SK-N-SH (cell line): ENCODE measurements at regions not wholly inside any gene's neighbourhood (a gene's known extent, or its start where the extent isn't known, plus 50 kb on each side); places are given as distances from the start of the nearest gene placed in this dataset.

Experiments used
- CTCF ChIA-PET: fragments of 300-600, 350-600 bp; formaldehyde crosslinking; extraction: SDS; loops from one replicate; lab custom pipeline; 2021; lab: Yijun Ruan, JAX
- POLR2A ChIA-PET: fragments of 350-600 bp; sonication (Branson Sonifier 250); formaldehyde crosslinking; extraction: SDS; loops from one replicate; lab custom pipeline; 2020; ENCODE audit warnings: antibody characterized with exemption, inconsistent platforms; lab: Yijun Ruan, JAX
- DNase-seq: peaks from one replicate; pipeline ENCODE4 v3.0.0; 2012
- H2AFZ ChIP-seq: fragments of 200-600 bp; sonication (generic); 2 replicates; pipeline ENCODE4 v1.8.1; 2016; ENCODE audit warnings: antibody characterized with exemption, mild to moderate bottlenecking, low read depth
- H3F3A ChIP-seq: fragments of 200-600 bp; sonication (generic); replicated peaks from 2 replicates; pipeline ENCODE3; 2016; ENCODE audit warnings: antibody characterized with exemption, mild to moderate bottlenecking; ENCODE audit not compliant: insufficient read depth
- H3K27ac ChIP-seq, 2 experiments: fragments of 200-500 bp in 1 of 2; fragments of 200-600 bp in 1 of 2; sonication (Bioruptor generic) in 1 of 2; sonication (generic), shearing (Covaris generic) in 1 of 2; 2 replicates each; pipeline versions ENCODE4 v1.5.1 to v1.6.1; 2014 to 2016; ENCODE audit warnings: low read depth in 2 of 2, inconsistent platforms in 1 of 2, low read length in 1 of 2, mild to moderate bottlenecking in 1 of 2, mixed read lengths in 1 of 2
- H3K27me3 ChIP-seq: fragments of 200-600 bp; sonication (generic), shearing (Covaris generic); 2 replicates; pipeline ENCODE4 v1.6.1; 2016; ENCODE audit warnings: mixed run types; ENCODE audit not compliant: insufficient read depth
- H3K36me3 ChIP-seq, 2 experiments: fragments of 200-500 bp in 1 of 2; fragments of 200-600 bp in 1 of 2; sonication (Bioruptor generic) in 1 of 2; sonication (generic) in 1 of 2; replicated peaks in 1 of 2; 2 replicates each; pipeline versions ENCODE3 to v1.5.1; 2014 to 2016; ENCODE audit warnings: low read length in 1 of 2, mild to moderate bottlenecking in 1 of 2; ENCODE audit not compliant: insufficient read depth in 2 of 2, control insufficient read depth in 1 of 2
- H3K4me1 ChIP-seq, 2 experiments: fragments of 200-500 bp in 1 of 2; fragments of 200-600 bp in 1 of 2; sonication (Bioruptor generic) in 1 of 2; sonication (generic), shearing (Covaris generic) in 1 of 2; 2 replicates each; pipeline versions ENCODE4 v1.5.1 to v1.6.1; 2014 to 2016; ENCODE audit warnings: low read depth in 1 of 2, low read length in 1 of 2, mixed run types in 1 of 2; ENCODE audit not compliant: insufficient read depth in 2 of 2, control insufficient read depth in 1 of 2
- H3K4me2 ChIP-seq: fragments of 200-600 bp; sonication (generic), shearing (Covaris generic); 2 replicates; pipeline ENCODE4 v1.6.1; 2017; ENCODE audit warnings: mixed run types
- H3K4me3 ChIP-seq, 2 experiments: fragments of 200-500 bp in 1 of 2; fragments of 200-600 bp in 1 of 2; sonication (Bioruptor generic) in 1 of 2; sonication (generic), shearing (Covaris generic) in 1 of 2; 2 replicates each; pipeline versions ENCODE4 v1.5.1 to v1.8.1; 2014 to 2016; ENCODE audit warnings: low read depth in 2 of 2, inconsistent platforms in 1 of 2, low read length in 1 of 2, mild to moderate bottlenecking in 1 of 2, mixed read lengths in 1 of 2, moderate library complexity in 1 of 2
- H3K79me2 ChIP-seq: fragments of 200-600 bp; sonication (generic); 2 replicates; pipeline ENCODE4 v1.8.1; 2017; ENCODE audit warnings: mild to moderate bottlenecking; ENCODE audit not compliant: insufficient read depth
- H3K9ac ChIP-seq: fragments of 200-600 bp; sonication (generic); 2 replicates; pipeline ENCODE4 v1.6.1; 2017; ENCODE audit warnings: mixed run types
- H3K9me2 ChIP-seq: fragments of 200-600 bp; sonication (generic); 2 replicates; pipeline ENCODE4 v1.6.1; 2017; ENCODE audit warnings: mixed run types
- H3K9me3 ChIP-seq: fragments of 200-600 bp; sonication (generic); 2 replicates; pipeline ENCODE4 v1.6.1; 2017; ENCODE audit warnings: mixed run types, mild to moderate bottlenecking, moderate library complexity
- H4K20me1 ChIP-seq: fragments of 200-600 bp; sonication (generic); 2 replicates; pipeline ENCODE4 v1.6.1; 2017; ENCODE audit warnings: mild to moderate bottlenecking, mixed run types; ENCODE audit not compliant: insufficient read depth
- CHD2 ChIP-seq: fragments of 150-350 bp; IDR thresholded peaks from 2 replicates; pipeline ENCODE4 v1.6.1; 2018; ENCODE audit warnings: low read length; ENCODE audit not compliant: partially characterized antibody
- FOSL2 ChIP-seq: IDR thresholded peaks from 2 replicates; pipeline ENCODE4 v1.4.0; 2012; ENCODE audit warnings: low read depth, mild to moderate bottlenecking, moderate library complexity, borderline replicate concordance
- FOXM1 ChIP-seq: IDR thresholded peaks from 2 replicates; pipeline ENCODE4 v1.4.0; 2012; ENCODE audit warnings: low read depth, mild to moderate bottlenecking
- MEF2A ChIP-seq: IDR thresholded peaks from 2 replicates; pipeline ENCODE4 v1.4.0; 2012; ENCODE audit warnings: low read depth, borderline replicate concordance
- MXI1 ChIP-seq: IDR thresholded peaks from 2 replicates; pipeline ENCODE4 v1.6.1; 2012; ENCODE audit warnings: mild to moderate bottlenecking, low read depth, low read length, improper control_type of control experiment
- NRF1 ChIP-seq: IDR thresholded peaks from 2 replicates; pipeline ENCODE4 v1.6.1; 2012; ENCODE audit warnings: low read depth, mild to moderate bottlenecking, low read length
- PBX3 ChIP-seq: IDR thresholded peaks from 2 replicates; pipeline ENCODE4; 2012
- POLR2AphosphoS5 ChIP-seq: IDR thresholded peaks from 2 replicates; pipeline ENCODE4 v1.6.1; 2012; ENCODE audit warnings: low read depth, low read length
- RFX5 ChIP-seq: IDR thresholded peaks from 2 replicates; pipeline ENCODE4 v1.6.1; 2012; ENCODE audit warnings: mild to moderate bottlenecking, improper control_type of control experiment, low read length
- RXRA ChIP-seq: IDR thresholded peaks from 2 replicates; pipeline ENCODE4 v1.4.0; 2012; ENCODE audit warnings: low read depth, mild to moderate bottlenecking, borderline replicate concordance
- SMC3 ChIP-seq: IDR thresholded peaks from 2 replicates; pipeline ENCODE4 v1.6.1; 2012; ENCODE audit warnings: low read depth, low read length, improper control_type of control experiment
- TAF1 ChIP-seq: IDR thresholded peaks from 2 replicates; pipeline ENCODE4 v1.6.1; 2012; ENCODE audit warnings: low read depth, mild to moderate bottlenecking, low read length, moderate library complexity, borderline replicate concordance
- YY1 ChIP-seq: IDR thresholded peaks from 2 replicates; pipeline ENCODE4 v1.4.0; 2012; ENCODE audit warnings: low read depth, mild to moderate bottlenecking
- WGBS: methylation state at CpG from one replicate; pipeline ENCODE4 v1.1.6; 2017; ENCODE audit warnings: low lambda C conversion rate; 5-methylcytosine and 5-hydroxymethylcytosine counted together
- TF ChIP-seq, protein P1 (sequence below): fragments of 150-350 bp; IDR thresholded peaks from 2 replicates; pipeline ENCODE4 v1.6.1; 2016; ENCODE audit warnings: mild to moderate bottlenecking, low read depth, low read length
- TF ChIP-seq, protein P2 (sequence below): fragments of 200-600 bp; sonication (generic); IDR thresholded peaks from 2 replicates; pipeline ENCODE4 v1.6.1; 2017; ENCODE audit warnings: antibody characterized with exemption, mild to moderate bottlenecking, moderate library complexity

DNA sequence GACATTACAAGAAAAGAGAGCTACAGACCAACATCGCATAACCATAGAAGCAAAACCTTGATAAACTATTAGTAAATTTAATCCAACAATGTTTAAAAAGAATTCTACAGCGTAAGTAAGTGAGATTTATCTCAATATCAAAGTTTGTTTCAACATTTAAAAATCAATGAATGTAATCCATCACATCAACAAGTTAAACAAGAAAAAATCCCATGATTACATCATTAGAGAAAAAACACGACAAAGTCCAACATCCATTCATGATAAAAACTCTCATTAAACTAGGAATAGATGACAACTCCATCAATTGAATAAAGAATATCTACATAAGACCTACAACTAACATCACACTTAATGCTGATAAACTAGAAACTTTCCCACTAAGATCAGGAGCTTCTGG is 239.0 kb upstream of the GGTLC1 start:
- 11% methylated on average over 3 of the region's 3 CpGs for WGBS
- no peak overlapping the region for H3K9ac ChIP-seq

GRCh38 chr20:24212494-24212893 is 223.9 kb upstream of the GGTLC1 start:
- Histone ChIP-seq H3K36me3 (no peaks in the 10 kb centered on the region), H3K79me2 (no peaks in the 10 kb centered on the region), H2AFZ (no peak overlapping the region), H3K27me3 (no peaks in the 10 kb centered on the region), H3K4me3 (no peak overlapping the region), H3K4me1 (no peaks in the 10 kb centered on the region), H3F3A (peaks cover 5% of the 10 kb centered on the region), H4K20me1 (no peaks in the 10 kb centered on the region), H3K9me3 (no peaks in the 10 kb centered on the region), H3K4me2 (no peak overlapping the region), H3K9me2 (no peaks in the 10 kb centered on the region), H3K27ac (no peak overlapping the region), H3K9ac (no peak overlapping the region)
- ChIA-PET CTCF (no interaction called here), POLR2A (no interaction called here)
- WGBS: 38% methylated on average over 10 of the region's 10 CpGs
- DNase-seq: no peak
- TF ChIP-seq, protein P1, sequence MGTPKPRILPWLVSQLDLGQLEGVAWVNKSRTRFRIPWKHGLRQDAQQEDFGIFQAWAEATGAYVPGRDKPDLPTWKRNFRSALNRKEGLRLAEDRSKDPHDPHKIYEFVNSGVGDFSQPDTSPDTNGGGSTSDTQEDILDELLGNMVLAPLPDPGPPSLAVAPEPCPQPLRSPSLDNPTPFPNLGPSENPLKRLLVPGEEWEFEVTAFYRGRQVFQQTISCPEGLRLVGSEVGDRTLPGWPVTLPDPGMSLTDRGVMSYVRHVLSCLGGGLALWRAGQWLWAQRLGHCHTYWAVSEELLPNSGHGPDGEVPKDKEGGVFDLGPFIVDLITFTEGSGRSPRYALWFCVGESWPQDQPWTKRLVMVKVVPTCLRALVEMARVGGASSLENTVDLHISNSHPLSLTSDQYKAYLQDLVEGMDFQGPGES: no peak
- no peak for TF ChIP-seq FOSL2
- no peak for TF ChIP-seq POLR2AphosphoS5
- TF ChIP-seq MEF2A: no peak
- no peak for TF ChIP-seq NRF1
- TF ChIP-seq MXI1: no peak
- TF ChIP-seq YY1: no peak
- TF ChIP-seq CHD2: no peak
- TF ChIP-seq, protein P2, sequence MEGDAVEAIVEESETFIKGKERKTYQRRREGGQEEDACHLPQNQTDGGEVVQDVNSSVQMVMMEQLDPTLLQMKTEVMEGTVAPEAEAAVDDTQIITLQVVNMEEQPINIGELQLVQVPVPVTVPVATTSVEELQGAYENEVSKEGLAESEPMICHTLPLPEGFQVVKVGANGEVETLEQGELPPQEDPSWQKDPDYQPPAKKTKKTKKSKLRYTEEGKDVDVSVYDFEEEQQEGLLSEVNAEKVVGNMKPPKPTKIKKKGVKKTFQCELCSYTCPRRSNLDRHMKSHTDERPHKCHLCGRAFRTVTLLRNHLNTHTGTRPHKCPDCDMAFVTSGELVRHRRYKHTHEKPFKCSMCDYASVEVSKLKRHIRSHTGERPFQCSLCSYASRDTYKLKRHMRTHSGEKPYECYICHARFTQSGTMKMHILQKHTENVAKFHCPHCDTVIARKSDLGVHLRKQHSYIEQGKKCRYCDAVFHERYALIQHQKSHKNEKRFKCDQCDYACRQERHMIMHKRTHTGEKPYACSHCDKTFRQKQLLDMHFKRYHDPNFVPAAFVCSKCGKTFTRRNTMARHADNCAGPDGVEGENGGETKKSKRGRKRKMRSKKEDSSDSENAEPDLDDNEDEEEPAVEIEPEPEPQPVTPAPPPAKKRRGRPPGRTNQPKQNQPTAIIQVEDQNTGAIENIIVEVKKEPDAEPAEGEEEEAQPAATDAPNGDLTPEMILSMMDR: no peak

More for the DNA sequence above, 239.0 kb upstream of the GGTLC1 start:
- no peak overlapping the region for H3K4me2 ChIP-seq
- H3K36me3 ChIP-seq: no peaks in the 10 kb centered on the region
- no peak for DNase-seq
- ChIA-PET POLR2A (no interaction called here), CTCF (interaction anchor here (1.3 kb wide), 1 partner anchor 67 kb away, joined by 4 read pairs; no protein-coding TSS in a partner anchor)
- no peak overlapping the region for H2AFZ ChIP-seq
- H3F3A ChIP-seq: no peaks in the 10 kb centered on the region
- TF ChIP-seq TAF1 (no peak), RFX5 (no peak), PBX3 (no peak), RXRA (no peak), SMC3 (no peak), FOXM1 (no peak)
- TF ChIP-seq, protein P2: no peak
- no peak overlapping the region for H3K27ac ChIP-seq
- no peaks in the 10 kb centered on the region for H4K20me1 ChIP-seq
- no peaks in the 10 kb centered on the region for H3K27me3 ChIP-seq
- no peaks in the 10 kb centered on the region for H3K9me2 ChIP-seq
- no peaks in the 10 kb centered on the region for H3K79me2 ChIP-seq
- H3K4me3 ChIP-seq: no peak overlapping the region
- H3K9me3 ChIP-seq: no peaks in the 10 kb centered on the region
- H3K4me1 ChIP-seq: no peaks in the 10 kb centered on the region
